ENCODE measurements at regions not wholly inside any gene's neighbourhood (a gene's known extent, or its start where the extent isn't known, plus 50 kb on each side); places are given as distances from the start of the nearest gene placed in this dataset.

DNA sequence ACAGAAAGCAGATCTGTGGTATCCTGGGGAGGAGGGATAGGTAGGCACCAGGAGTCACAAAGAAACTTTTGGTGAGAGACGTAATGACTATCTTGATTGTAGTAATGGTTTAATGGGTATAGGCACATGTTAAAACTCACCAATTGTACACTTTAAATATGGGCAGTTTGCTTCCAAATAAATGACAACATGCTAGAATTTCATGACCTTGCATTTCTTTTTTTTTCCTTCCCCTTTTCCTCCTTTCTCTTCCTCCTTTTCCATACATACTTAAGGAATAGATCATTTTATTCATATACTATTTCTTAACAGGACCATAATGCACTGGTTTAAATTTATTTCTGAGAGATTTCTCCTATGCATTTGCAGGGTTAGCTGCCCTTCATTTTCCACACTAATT, 341.8 kb downstream of the TMEM182 start:
- Histone ChIP-seq H3K9ac (ENCODE audit: low read depth in 2 of 2, low read length in 2 of 2) (no peak overlapping the region), H3K27me3 (no peaks in the 10 kb centered on the region), H3K9me3 (no peaks in the 10 kb centered on the region), H3K4me3 (no peak overlapping the region), H3K4me1 (no peaks in the 10 kb centered on the region), H3K36me3 (no peaks in the 10 kb centered on the region), H3K27ac (no peak overlapping the region)
- DNase-seq = no peak
- TF ChIP-seq, protein P1, sequence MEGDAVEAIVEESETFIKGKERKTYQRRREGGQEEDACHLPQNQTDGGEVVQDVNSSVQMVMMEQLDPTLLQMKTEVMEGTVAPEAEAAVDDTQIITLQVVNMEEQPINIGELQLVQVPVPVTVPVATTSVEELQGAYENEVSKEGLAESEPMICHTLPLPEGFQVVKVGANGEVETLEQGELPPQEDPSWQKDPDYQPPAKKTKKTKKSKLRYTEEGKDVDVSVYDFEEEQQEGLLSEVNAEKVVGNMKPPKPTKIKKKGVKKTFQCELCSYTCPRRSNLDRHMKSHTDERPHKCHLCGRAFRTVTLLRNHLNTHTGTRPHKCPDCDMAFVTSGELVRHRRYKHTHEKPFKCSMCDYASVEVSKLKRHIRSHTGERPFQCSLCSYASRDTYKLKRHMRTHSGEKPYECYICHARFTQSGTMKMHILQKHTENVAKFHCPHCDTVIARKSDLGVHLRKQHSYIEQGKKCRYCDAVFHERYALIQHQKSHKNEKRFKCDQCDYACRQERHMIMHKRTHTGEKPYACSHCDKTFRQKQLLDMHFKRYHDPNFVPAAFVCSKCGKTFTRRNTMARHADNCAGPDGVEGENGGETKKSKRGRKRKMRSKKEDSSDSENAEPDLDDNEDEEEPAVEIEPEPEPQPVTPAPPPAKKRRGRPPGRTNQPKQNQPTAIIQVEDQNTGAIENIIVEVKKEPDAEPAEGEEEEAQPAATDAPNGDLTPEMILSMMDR (IDR thresholded peaks at IDR 0.05) = no peak
- intact Hi-C loops (cut with DNase I) = no loop called here

DNA sequence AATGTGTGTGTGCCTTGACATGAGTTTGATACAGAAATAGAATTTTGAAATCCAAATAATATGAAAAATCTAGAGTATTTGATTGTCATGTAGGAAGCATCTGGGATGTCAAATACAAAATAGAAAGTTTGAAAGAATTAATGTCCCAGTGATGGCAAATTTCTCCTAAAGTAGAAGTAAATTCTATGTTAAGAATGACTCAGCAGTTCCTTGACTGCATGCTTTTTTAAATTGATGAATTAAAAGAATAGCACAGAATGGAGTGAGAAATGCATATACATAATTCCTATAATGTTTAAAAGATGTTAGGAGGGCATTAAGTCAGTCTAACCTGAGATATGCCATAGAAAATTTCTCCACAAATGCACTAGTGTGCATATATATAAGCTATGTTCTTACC, 357.5 kb downstream of the TMEM182 start:
- intact Hi-C loops (cut with DNase I) = no loop called here
- no peak overlapping the region for H3K4me3 ChIP-seq
- no peak for DNase-seq

DNA sequence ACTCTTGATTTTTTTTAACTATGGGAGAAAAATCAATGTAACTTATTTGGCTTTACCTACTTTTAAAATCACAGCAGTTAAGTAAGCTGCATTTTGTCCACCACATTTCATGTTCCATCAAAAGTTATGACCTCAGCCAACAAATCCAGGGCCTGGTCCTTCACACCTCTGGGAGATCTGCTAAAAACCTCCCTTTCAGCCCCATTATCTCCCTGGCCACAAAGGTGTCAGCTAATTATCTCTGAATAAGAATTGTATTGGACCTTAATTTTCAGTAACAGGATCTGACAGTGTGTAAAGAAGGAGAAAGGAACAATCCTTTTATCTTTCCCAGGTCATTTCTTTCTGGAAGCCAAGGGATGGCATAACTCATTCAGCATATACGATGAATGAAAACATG, 359.3 kb downstream of the TMEM182 start:
- intact Hi-C loops (cut with DNase I) = no loop called here
- H3K4me1 ChIP-seq = no peaks in the 10 kb centered on the region
- no peak for DNase-seq
- no peak overlapping the region for H3K27ac ChIP-seq
- H3K9ac ChIP-seq (ENCODE audit: low read depth in 2 of 2, low read length in 2 of 2) = no peak overlapping the region
- no peaks in the 10 kb centered on the region for H3K9me3 ChIP-seq
- H3K4me3 ChIP-seq = no peak overlapping the region
- TF ChIP-seq, protein P1 (IDR thresholded peaks at IDR 0.05) = no peak
- no peaks in the 10 kb centered on the region for H3K27me3 ChIP-seq
- H3K36me3 ChIP-seq = no peaks in the 10 kb centered on the region

More for the DNA sequence above, 357.5 kb downstream of the TMEM182 start:
- Histone ChIP-seq H3K9me3 (no peaks in the 10 kb centered on the region), H3K27ac (no peak overlapping the region), H3K9ac (ENCODE audit: low read depth in 2 of 2, low read length in 2 of 2) (no peak overlapping the region), H3K36me3 (no peaks in the 10 kb centered on the region), H3K27me3 (no peaks in the 10 kb centered on the region), H3K4me1 (no peaks in the 10 kb centered on the region)
- TF ChIP-seq, protein P1 (IDR thresholded peaks at IDR 0.05) = no peak

DNA sequence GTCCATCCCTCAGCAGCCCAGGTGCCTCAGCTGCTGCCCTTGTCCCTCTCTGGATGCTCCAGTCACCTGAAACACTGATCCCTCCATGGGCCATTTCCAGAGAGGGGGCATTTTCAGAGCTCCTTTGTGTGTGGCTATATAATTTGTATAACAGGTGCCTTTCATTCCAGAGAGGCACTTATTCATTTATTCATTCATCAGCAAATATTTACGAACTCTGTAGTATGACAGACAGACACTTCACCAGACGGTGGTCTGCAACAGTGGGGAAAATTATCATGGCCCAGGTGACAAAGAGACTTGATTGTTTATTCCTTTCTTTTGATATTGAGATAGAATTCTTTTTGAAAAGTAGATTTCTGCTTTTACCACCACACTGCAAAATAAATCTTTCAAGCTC, 361.7 kb downstream of the TMEM182 start:
- no peak overlapping the region for H3K27ac ChIP-seq
- intact Hi-C loops (cut with DNase I) = no loop called here
- H3K9me3 ChIP-seq = no peaks in the 10 kb centered on the region
- DNase-seq = no peak
- H3K4me1 ChIP-seq = no peaks in the 10 kb centered on the region
- TF ChIP-seq, protein P1 (IDR thresholded peaks at IDR 0.05) = no peak
- H3K4me3 ChIP-seq = no peak overlapping the region
- H3K36me3 ChIP-seq = no peaks in the 10 kb centered on the region
- H3K27me3 ChIP-seq = no peaks in the 10 kb centered on the region
- no peak overlapping the region for H3K9ac ChIP-seq (ENCODE audit: low read depth in 2 of 2, low read length in 2 of 2)

DNA sequence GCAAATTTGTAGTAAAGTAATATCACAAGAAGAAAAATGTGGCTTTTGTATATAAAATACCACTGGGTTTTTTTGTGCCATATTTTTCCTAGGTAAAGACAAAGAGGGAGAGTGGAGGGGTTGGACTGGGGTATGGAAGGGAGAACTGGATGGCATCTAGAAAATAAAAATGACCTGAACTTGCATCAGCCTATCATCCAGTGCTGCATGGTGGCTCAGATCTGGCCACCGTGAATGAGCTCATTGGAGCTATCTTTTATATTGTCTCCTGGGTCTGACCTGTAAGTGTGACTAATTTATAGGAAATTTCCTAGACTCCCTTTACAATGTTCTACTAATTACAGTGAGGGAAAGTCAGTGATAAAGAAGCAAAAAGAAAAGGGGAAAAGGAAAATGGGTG, 369.0 kb downstream of the TMEM182 start:
- Histone ChIP-seq H3K27ac (no peak overlapping the region), H3K4me3 (no peak overlapping the region), H3K9ac (ENCODE audit: low read depth in 2 of 2, low read length in 2 of 2) (no peak overlapping the region), H3K9me3 (no peaks in the 10 kb centered on the region), H3K27me3 (no peaks in the 10 kb centered on the region), H3K4me1 (no peaks in the 10 kb centered on the region), H3K36me3 (no peaks in the 10 kb centered on the region)
- intact Hi-C loops (cut with DNase I) = no loop called here
- TF ChIP-seq, protein P1 (IDR thresholded peaks at IDR 0.05) = no peak
- DNase-seq = no peak

Measured in colonic mucosa (tissue), 4 donors.